ENCODE measurements at regions not wholly inside any gene's neighbourhood (a gene's known extent, or its start where the extent isn't known, plus 50 kb on each side); places are given as distances from the start of the nearest gene placed in this dataset.

DNA sequence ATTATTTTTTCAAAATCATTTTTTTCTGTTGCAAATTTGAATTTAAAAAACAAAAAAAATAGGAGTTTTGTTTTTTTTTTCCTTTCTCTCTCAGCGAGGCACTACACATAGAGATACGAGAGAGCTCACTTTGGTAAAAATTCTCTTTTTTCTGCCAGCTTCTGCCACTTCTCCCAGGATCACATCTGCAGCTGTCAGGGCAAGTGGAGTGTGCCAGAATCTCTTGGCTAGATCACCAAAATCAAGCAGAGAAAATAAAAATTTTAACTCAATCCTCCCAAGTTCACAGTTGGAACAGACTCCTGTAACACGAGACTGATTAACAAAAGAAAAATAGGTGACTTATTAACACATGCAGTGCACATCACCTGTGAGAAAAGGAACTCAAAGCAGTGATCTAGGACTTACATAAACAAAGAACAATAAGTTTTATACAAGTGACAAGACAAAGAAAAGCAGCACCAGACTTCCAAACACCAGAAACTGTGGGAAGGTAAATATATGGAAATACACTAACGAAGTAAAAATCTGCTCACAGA is 213.2 kb upstream of the ZFP42 start:
- no peak for DNase-seq (ENCODE audit: low spot score)

DNA sequence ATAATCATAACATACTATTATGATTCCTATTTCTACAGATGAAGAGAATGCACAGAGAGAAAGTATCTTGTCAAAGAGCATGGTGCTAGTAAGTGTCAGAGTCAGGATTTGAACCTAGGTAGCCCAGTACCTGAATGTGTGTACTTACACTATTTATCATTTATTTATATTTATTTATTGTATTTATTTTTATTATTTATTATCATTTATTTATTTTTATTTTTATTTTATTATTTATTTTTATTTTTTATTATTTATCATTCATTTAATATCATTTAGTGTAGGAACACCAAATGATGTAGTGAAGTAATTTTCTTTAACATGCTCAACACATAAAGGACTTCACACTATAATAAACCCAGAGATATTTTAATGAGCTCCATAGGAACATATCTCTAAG is 209.4 kb upstream of the ZFP42 start:
- DNase-seq (ENCODE audit: low spot score), result no peak

DNA sequence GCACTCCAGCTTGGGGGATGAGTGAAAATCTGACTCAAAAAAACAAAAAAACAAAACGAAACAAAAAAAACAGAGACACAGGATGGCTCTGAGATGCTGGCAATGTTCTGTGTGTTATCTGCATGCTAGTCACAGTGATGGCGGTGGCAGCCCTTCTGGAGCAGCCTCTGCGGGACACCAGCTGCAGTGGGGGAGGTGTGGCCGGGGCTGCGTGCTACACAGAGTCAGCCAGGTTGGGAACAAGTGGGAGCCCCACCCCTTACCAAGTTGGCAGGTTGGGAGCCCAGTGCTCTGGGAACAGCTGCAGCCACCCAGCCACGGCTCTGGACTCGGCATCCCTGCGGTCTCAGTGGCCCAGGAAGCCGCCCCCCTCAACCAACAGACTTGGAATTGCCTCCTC is 206.5 kb upstream of the ZFP42 start:
- DNase-seq (ENCODE audit: low spot score), result no peak

DNA sequence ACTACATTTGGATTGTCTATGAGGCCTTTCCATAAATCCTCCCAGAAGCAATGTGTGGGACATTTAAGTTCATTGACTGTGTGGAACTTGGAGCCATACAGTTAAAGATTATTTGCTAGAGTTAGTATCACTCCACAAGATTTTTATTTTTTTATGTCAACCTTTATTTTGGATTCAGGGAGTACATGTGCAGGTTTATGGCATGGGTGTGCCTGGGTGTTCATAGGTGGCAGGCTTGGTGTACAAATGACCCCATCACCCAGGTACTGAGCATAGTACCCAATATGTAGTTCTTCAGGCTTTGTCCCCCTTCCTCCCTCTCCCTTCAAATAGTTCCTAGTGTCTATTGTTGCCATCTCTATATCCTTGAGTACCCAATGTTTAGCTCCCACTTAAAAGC is 199.8 kb upstream of the ZFP42 start:
- no peak for DNase-seq (ENCODE audit: low spot score)

DNA sequence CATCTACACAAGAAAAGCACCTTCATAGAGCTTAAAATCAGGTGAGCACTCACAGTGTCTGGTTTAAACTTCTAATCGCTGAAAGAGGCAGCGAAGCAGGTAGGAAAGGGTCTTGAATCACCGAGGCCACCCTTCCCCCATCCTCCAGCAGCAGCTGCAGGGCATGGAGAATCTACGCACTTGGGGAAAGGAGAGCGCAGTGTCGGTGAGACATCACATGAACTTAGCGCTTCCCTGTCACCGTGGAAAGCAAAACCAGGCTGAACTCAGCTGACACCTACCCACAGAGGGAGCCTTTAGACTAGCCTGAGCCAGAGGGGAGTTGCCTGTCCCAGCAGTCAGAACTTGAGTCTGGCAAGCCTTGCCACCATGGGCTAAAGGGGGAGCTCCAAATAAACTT is 197.2 kb upstream of the ZFP42 start:
- no peak for DNase-seq (ENCODE audit: low spot score)

DNA sequence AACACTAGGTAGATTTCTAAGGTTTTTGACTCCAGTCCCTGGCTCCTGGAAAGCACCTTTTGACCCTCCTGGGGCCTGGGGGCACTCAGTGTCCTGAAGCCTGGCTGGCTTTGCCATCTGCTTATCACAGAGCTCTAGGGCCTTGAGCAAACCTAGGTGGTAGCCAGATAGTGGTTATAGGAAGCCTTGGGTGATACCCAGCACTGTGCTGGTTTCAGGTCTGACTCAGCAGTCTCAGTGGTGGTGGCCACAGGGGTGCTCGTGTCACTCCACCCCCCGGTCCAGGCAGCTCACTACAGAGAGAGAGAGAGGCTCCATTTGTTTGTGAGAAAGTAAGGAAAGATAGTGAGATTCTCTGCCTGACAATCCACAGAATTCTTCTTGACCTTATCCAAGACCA is 195.8 kb upstream of the ZFP42 start:
- no peak for DNase-seq (ENCODE audit: low spot score)

DNA sequence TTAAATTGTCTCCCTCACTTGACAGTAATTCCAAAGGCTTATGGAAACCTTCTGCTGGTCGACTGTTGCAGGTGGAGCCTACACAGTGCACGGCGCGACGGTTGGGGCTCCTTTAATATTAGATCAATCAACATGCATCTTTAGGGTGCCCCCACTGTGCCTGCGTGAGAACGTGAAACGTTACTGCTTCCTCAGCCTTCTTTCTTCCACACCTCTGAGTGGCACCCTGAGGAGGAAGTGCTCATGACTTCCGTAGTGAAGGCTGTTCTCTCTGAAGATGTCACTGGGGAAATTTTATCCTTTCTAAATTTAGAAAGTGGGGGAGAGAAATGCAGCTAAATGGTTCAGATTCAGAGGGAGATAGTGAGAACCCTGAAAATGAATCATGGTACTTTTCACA is 184.0 kb upstream of the ZFP42 start:
- DNase-seq (ENCODE audit: low spot score), result peak; percentile 33

DNA sequence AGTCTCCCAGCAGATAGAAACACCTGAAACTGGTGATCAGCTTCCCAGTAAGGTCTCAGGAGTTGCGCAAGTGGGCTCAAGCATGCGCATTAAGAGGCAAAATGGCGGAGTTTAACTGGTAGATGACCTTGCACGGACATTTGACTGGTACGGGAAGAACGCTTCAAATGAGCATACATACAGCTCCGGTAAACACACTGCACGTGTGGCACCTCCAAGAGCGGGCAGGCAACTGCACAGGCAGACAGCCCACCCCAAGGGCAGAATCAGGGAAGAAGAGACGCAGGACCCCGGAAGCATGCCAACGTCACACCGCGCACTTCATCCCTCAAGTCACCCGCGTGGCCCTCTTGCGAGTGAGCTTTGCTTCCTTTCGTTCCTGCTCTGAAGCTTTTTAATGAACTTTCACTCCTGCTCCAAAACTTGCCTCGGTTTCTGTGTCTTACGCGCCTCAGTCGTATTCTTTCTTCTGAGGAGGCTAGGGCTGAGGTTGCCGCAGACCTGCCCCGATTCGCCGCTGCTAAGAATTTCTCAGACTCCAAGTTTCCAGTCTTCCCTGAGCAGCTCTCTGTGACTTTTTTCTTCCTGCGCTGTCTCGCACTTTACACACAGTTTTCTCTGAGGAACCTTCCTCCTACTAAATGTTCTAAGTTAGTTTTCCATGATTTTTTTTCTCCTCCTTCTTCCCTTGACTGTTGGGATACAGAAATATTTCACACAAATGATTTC is 180.7 kb upstream of the ZFP42 start:
- peak; percentile 29 for DNase-seq (ENCODE audit: low spot score)

DNA sequence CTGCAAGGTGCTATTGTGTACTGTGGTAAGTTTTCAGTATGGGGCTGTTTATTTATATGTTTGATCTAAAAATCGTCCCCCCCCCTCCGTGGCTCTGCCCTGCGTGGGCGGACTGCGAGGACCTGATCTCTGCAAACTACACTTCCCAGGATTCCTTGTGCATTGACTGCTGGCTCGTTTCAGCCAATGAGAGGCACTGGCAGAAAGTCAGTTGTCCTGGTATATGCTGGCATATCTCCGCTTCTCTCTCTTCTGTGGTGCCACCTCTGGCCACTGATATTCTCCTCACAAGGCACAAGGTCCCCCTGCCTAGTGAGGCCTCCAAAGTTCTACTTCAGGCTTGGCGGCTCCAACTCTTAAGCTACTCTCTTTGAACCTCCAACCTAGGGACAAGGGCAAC is 168.8 kb upstream of the ZFP42 start:
- peak; percentile 11 for DNase-seq (ENCODE audit: low spot score)

DNA sequence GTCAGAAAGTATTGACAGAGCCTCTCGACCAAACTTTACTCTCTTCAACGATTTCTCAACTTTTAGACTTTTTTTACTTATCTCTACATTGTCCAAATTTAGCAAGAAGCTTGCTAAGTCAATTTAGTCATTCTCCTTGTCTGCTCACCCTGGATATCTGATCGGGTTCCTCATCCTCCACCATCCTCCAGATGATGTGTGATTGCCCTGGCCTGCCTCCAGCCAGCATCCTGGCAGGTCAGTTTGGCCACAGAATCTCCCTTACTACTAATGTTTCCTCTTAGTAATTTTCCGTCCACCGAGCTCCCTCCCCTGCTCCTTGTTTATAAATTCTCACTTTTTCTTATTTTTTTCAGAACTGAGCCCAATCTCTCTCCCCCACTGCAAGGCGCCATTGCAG is 167.9 kb upstream of the ZFP42 start:
- peak; percentile 8 for DNase-seq (ENCODE audit: low spot score)

DNA sequence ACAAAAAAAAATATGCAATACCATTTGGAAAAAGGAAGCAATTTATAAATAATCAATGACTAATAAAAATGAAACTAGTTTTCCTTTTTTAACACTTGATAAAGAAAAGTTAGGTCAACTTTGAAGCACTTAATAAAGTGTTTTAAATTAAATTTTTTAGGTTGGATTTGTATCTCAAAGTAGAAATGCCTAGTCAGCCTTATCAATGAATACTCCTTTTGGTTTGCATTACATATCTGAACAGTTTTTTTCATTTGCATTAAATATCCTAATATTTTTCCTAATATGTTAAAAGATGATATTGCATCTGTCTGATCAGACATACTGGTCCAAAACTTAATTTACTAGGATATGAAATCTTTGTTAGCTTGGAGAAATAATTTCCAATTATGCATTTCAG is 155.8 kb upstream of the ZFP42 start:
- DNase-seq (ENCODE audit: low spot score), result no peak

DNA sequence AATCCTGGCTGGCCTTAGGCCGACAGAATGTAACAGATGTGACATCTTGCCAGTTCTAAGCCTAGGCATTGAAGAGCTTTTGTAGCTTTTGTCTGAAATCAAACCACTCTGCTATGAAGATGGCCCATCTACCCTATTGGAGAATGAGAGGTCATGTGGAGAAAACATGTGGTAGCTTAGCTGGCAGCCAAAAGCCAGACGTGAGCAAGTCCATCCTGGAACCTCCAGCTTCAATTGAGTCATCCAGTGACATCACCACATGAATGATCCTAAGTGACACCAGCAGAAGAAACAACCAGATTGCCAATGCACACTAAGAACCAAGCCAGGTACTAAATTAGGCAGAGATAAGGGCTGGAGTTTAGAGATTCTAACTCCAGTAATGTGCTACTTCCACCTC is 154.8 kb upstream of the ZFP42 start:
- peak; percentile 19 for DNase-seq (ENCODE audit: low spot score)

DNA sequence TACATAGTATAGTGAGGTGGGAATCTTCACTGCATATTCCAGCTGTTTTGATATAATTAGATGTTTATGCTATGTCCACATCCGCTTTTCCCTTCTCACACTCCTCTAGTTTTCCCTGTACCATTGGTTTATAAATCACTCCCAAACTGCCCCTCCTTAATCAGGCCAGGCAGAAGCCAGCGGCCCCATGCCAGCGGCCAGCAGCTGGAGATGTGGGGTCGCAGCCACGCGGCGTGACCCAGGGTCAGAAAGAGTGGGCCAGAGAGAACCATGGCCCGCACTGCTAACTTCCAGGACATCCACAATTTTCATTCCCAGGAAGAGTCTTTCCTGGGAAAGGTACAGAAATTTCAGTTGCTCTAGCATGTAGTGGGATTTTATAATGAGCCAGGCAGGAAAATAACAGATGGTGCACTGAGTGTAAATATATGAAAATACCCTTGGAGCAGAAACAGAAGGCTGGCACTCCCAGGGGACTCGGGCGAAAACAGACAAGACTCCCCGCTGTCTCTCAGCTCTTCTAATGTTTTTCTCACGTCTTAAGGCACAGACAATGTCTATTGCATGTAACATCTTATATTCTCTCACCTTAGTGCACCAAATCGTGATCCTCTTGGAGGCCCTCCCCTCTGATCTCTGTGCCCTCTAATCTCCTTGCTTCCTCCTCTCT is 145.9 kb upstream of the ZFP42 start:
- no peak for DNase-seq (ENCODE audit: low spot score)

DNA sequence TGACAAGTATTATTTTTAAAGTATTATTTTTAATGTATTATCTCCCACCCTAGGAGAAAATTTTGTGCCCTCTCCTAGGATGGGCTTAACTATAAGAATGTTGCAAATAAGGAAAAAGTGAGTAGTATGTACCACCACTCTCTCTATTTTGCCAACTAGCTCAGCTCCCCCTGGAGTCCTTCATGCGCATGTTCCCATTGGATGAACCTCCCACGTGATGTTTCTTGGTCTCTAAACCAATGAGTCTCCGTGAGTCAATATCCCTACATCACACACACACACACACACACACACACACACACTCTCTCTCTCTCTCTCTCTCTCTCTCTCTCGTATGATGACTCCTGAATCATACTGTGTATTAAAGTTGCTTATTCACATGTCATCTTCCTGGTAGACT is 129.7 kb upstream of the ZFP42 start:
- no peak for DNase-seq (ENCODE audit: low spot score)

DNA sequence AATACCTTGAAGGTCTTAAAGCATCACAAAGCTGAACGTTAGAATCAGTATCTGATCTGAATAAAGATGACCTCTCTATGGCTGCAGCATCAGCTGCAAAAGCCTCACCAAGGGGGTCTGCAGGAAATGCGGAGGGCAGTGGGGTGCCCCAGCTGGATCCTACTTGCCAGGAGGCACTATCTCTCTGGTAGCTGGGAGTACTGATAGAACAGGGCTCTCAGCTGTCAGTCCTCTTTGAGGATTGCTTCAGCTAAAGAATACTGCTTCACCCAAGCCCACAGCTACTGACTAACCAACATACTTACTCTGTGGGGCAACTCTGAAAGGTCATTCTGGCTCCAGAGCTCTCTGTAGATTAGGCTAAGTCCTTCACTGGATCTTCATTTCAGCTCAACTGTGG is 112.5 kb upstream of the ZFP42 start:
- no peak for DNase-seq (ENCODE audit: low spot score)

DNA sequence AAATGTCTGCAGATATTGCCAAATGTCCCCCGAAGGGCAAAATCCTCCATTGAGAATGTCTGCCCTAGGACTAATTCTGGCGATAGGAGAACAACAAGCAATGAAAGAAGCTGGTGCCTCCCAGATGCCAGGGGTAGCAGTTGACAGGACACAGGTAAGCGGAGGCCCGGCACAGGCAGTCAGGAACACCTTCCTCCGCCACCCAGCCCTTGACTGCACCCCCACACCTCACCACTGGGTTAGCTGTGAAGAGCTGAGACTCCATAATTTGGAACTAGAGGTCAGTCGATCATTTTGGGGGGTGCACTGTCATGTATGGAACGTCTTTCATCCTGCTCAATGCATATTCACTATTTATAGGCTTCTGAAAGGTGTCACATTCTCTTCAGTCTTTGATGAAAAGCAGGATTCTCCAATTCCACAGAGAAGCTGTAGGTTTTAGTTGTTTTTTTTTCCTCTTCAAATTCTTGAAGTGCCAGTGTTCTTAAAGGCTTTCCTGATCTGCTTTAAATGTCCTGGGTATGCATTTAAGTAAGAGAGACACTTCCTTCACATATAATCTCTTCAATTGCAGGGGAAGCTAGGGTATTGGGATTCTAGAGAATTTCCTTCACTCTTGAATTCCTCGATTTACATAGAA is 111.6 kb upstream of the ZFP42 start:
- DNase-seq (ENCODE audit: low spot score), result no peak

DNA sequence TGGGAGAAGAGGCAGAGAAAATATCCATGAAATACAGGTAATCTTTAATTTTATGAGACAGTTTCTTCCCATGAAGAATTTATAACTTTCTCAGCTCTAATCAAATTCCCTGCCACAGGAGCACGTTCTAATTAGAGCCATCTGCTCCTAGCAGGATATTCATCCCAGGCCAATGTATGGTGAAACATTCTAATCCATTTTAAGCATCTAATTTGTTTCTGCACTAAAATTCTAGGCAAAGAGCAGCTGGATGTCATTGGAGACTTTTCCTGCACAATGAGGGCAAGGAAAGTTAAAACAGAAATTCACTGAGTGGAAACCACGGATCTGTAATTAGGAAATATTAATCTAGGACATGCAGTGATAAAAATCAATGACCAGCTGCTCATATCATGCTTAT is 107.7 kb upstream of the ZFP42 start:
- DNase-seq (ENCODE audit: low spot score), result no peak

DNA sequence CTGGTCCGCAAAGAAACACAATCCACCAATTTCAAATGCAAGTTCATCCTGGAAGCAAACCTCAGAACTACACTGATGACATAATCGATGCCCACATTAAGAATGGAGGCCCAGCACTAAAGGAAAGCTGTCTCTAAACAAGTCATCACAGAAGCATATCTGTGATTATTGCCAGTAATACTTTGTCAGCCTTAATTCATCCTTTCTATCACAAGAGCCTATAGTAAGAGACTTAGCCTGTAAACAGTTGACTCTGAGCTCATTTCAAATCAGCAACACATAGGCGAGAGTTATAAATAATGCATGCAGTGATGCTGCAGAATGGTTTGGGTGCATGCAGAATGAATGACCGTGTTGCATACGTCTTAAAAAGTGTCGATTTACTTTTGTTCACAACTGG is 105.9 kb upstream of the ZFP42 start:
- no peak for DNase-seq (ENCODE audit: low spot score)

DNA sequence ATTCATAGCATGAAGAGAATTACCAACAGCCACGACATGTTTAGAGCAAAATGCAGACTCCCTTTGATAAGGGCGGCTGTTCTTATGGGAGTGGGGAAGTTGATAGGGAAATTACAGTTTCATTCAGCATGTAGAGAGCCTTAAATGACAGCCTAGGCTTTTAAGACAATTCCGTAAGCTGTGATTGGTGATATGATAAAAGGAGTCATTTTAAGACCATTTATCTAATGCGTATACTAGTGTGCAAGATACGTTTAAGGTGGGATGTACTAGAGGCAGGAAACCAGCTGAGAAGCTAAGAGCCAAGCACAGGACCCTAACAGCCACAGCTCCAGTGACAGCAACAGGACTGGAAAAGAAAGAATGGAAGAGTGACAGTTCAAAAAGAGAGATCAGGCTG is 102.2 kb upstream of the ZFP42 start:
- DNase-seq (ENCODE audit: low spot score), result no peak

DNA sequence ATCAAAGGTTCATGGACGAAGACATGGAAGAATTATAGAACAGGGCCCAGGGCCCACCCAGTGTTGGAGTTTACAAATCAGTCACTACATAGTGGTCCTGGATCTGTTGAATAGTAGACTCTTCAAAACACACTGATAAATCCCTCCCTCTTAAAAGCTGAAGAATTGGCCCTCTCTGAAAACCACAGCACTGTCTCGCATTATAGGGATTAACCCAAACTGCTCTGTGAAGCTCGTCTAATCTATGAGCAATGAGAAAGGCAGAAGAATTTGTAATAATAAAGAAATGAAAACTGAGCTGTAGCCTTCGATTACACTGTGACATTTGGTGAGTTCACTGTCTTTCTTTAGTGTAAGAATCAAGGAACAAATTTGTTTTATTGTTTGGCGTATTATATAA is 92.5 kb upstream of the ZFP42 start:
- DNase-seq (ENCODE audit: low spot score), result no peak

DNA sequence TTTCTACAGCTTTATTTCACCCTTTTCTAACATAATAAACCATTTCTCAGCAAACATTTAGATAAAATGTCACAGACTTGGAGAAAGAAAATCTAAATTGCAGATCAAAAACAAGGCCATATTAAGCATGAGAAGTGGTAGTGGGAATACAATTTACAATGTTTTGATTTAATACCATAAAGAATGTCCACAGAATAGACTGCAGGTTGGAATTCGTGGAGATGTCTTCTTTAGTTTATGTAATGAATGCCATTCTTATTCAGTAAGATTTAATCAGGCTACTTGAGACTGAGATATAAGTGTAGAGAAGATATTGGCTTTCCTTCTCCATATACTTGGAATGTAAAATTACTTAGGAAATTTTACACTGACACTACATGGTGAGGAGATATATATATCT is 91.9 kb upstream of the ZFP42 start:
- DNase-seq (ENCODE audit: low spot score), result no peak

DNA sequence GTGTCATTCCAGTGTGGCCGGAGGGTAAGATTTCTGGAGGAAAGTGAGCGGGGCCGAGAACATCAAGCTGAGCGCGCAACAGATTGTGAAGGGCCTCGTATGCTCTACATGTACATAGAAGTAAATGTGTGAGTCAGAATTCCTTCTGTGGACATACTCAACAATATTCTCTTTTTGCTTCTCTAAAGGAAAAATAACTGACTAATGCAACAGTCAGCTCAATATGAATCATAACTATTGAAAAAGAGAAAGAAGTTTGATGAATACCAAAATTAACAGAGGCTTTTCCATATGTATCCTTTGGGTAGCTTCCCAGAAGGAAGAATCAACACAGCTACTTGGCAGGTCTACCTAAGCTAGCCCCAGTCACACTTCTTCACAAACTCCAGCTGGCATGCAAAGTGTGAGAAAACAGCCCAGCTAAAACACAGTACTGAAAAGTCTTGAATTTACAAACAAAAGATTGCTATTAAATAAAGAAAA is 87.5 kb upstream of the ZFP42 start:
- peak; percentile 8 for DNase-seq (ENCODE audit: low spot score)

DNA sequence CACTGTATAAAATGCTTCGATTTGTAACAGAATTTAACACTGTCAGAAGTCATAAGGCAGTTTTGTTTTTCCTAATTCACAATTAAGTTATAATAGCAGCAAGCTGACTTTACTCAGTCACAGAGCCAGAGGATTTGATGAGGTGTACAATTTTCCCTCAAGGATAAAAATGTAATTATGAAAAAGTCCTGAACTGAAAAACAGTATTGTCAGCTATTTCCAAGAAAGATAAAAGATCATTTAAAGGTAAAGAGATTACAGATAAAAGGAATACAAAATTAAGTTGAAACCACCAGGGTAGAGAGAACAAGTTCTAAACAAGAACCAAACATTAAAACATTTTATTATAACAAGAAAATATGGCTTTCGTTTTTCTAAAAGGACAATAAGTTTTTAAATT is 86.8 kb upstream of the ZFP42 start:
- no peak for DNase-seq (ENCODE audit: low spot score)

Data from A172 (cell line).